ENCODE measurements at regions not wholly inside any gene's neighbourhood (a gene's known extent, or its start where the extent isn't known, plus 50 kb on each side); places are given as distances from the start of the nearest gene placed in this dataset.

- no peak overlapping the region for H3K4ac ChIP-seq (replicated peaks; ENCODE audit: insufficient read length, low read depth, low read length)
- no peak overlapping the region for H2BK20ac ChIP-seq (ENCODE audit: low read length)
- H4K8ac ChIP-seq (ENCODE audit: extremely low read depth, insufficient read depth, low read length), result no peak overlapping the region
- no peak overlapping the region for H3K14ac ChIP-seq (ENCODE audit: insufficient read length)
- H4K91ac ChIP-seq (replicated peaks; ENCODE audit: insufficient read length, low read length), result no peak overlapping the region
- H2AFZ ChIP-seq (ENCODE audit: low read length), result no peak overlapping the region
- no peaks in the 10 kb centered on the region for H3K27me3 ChIP-seq (replicated peaks in 1 of 4; ENCODE audit: control insufficient read depth in 3 of 4, extremely low read depth in 1 of 4, insufficient read depth in 3 of 4, low read length in 3 of 4)
- no peaks in the 10 kb centered on the region for H3K23me2 ChIP-seq (ENCODE audit: low read depth, low read length)
- no peak overlapping the region for H4K5ac ChIP-seq (ENCODE audit: insufficient read length, low read depth, low read length)
- no peak for DNase-seq (ENCODE audit: low read depth in 1 of 2, low spot score in 2 of 2)
- no peaks in the 10 kb centered on the region for H3K36me3 ChIP-seq (ENCODE audit: control insufficient read depth in 2 of 4, insufficient read depth in 4 of 4, low read length in 3 of 4)
- WGBS, 2 experiments (ENCODE audit: extremely low coverage in 1 of 2, insufficient coverage in 1 of 2, insufficient read length in 1 of 2, insufficient replicate concordance in 2 of 2, low coverage in 1 of 2, low lambda C conversion rate in 2 of 2, missing lambda C conversion rate in 1 of 2), result 90% methylated on average over 2 of the region's 2 CpGs; no CpG with 5 or more reads in 1 of the 2 experiments
- H3K9ac ChIP-seq (replicated peaks in 1 of 4; ENCODE audit: extremely low read depth in 1 of 4, low read depth in 3 of 4, low read length in 3 of 4), result no peak overlapping the region
- TF ChIP-seq NRF1 (IDR thresholded peaks at IDR 0.05; ENCODE audit: low read depth, low read length), result no peak
- no peak for TF ChIP-seq CHD1 (IDR thresholded peaks at IDR 0.05; ENCODE audit: low read depth, low read length)
- no peak for TF ChIP-seq CTBP2 (IDR thresholded peaks at IDR 0.05; ENCODE audit: borderline replicate concordance, insufficient read depth, insufficient read length, low read length)
- no peak for TF ChIP-seq E2F6 (IDR thresholded peaks at IDR 0.05)
- no peak for TF ChIP-seq NANOG (IDR thresholded peaks at IDR 0.05; ENCODE audit: insufficient read depth, low read depth, low read length, poor library complexity, severe bottlenecking)
- TF ChIP-seq SP2 (IDR thresholded peaks at IDR 0.05; ENCODE audit: low read length), result no peak
- no peak for TF ChIP-seq TCF12 (IDR thresholded peaks at IDR 0.05; ENCODE audit: low read depth, low read length)
- no peak for TF ChIP-seq SIRT6 (IDR thresholded peaks at IDR 0.05; ENCODE audit: low read length)
- TF ChIP-seq POLR2A (IDR thresholded peaks at IDR 0.05; ENCODE audit: control extremely low read depth in 1 of 2, low read depth in 2 of 2, low read length in 2 of 2), result no peak
- no peak for TF ChIP-seq RAD21 (IDR thresholded peaks at IDR 0.05 in 1 of 2, conservative IDR thresholded peaks at IDR 0.05 in 1 of 2; ENCODE audit: low read depth in 2 of 2, low read length in 2 of 2)
- H3K18ac ChIP-seq (ENCODE audit: extremely low read depth, low read length), result no peak overlapping the region
- no peak overlapping the region for H2BK120ac ChIP-seq (replicated peaks; ENCODE audit: low read depth, low read length)
- no peak for FAIRE-seq
- H2BK5ac ChIP-seq (ENCODE audit: low read depth, low read length), result no peak overlapping the region
- H3K79me2 ChIP-seq (ENCODE audit: control insufficient read depth in 1 of 2, insufficient read depth in 2 of 2, low read length in 2 of 2), result no peaks in the 10 kb centered on the region
- H2BK15ac ChIP-seq (ENCODE audit: low read length), result no peak overlapping the region
- no peaks in the 10 kb centered on the region for H4K20me1 ChIP-seq (replicated peaks in 1 of 2; ENCODE audit: control insufficient read depth in 1 of 2, insufficient read depth in 2 of 2, low read length in 2 of 2)
- no peak overlapping the region for H2BK12ac ChIP-seq (ENCODE audit: low read depth, low read length)
- H2AK5ac ChIP-seq (ENCODE audit: low read depth, low read length), result no peak overlapping the region
- no peaks in the 10 kb centered on the region for H3K4me1 ChIP-seq (replicated peaks in 1 of 4; ENCODE audit: control insufficient read depth in 3 of 4, insufficient read depth in 4 of 4, low read length in 3 of 4)
- H3K56ac ChIP-seq (replicated peaks; ENCODE audit: insufficient read length, low read depth, low read length), result no peak overlapping the region
- H3K4me2 ChIP-seq (ENCODE audit: insufficient read depth in 1 of 2, low read depth in 2 of 2, low read length in 2 of 2), result no peak overlapping the region
- ChIA-PET POLR2A (ENCODE audit: partially characterized antibody) (no interaction called here), CTCF (ENCODE audit: partially characterized antibody) (no interaction called here)
- H3K23ac ChIP-seq (ENCODE audit: insufficient read length), result no peak overlapping the region
- no peak overlapping the region for H3K4me3 ChIP-seq (ENCODE audit: extremely low read depth in 1 of 4, insufficient read depth in 2 of 4, low read depth in 3 of 4, low read length in 4 of 4)
- H3K27ac ChIP-seq (ENCODE audit: low read depth, low read length), result no peak overlapping the region
- H3K79me1 ChIP-seq (ENCODE audit: low read depth, low read length), result no peaks in the 10 kb centered on the region
- no peaks in the 10 kb centered on the region for H3K9me3 ChIP-seq (ENCODE audit: insufficient read depth in 2 of 2, low read depth in 1 of 2, low read length in 1 of 2)
Observed at GRCh38 chr12:84294246-84294645, 618.4 kb downstream of the SLC6A15 start.

Measured in H1 (cell line).